ENCODE measurements at regions not wholly inside any gene's neighbourhood (a gene's known extent, or its start where the extent isn't known, plus 50 kb on each side); places are given as distances from the start of the nearest gene placed in this dataset.
A peak's percentile ranks its signal among the peaks of the same experiment; 100 is the strongest.

DNA sequence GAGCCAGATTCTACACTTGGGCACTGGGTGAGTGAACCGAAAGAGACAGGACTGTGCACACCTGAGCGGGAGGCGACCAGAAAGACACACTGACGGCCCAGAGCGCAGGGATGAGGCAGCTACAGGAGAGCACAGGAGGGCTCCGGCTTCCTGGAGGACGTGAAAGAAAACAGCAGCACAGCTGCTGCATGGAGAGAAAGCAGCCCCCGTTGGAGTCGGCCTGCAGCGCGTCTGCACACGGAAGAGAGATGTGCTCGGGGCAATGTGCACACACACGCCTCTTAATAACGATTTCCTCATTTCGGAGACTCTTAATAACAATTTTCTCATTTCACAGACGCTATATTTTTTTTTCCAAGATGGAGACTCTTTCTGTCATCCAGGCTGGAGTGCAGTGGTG, 160.4 kb downstream of the CTTN start:
- Histone ChIP-seq H2BK15ac (ENCODE audit: low read depth, low read length) (no peak overlapping the region), H4K8ac (replicated peaks; ENCODE audit: insufficient read length, low read depth, low read length) (no peak overlapping the region), H3K4me1 (ENCODE audit: insufficient read depth, low read length) (no peaks in the 10 kb centered on the region), H2AK5ac (ENCODE audit: insufficient read length, low read length) (no peak overlapping the region), H3K9me3 (ENCODE audit: control insufficient read depth, low read depth, low read length) (no peaks in the 10 kb centered on the region), H4K91ac (ENCODE audit: insufficient read length, low read depth, low read length) (no peak overlapping the region), H3K23ac (ENCODE audit: insufficient read length, low read depth, low read length) (no peak overlapping the region), H3K4me2 (ENCODE audit: insufficient read depth, insufficient read length, low read length) (no peak overlapping the region), H3T11ph (ENCODE audit: low read length) (no peak overlapping the region), H3K27ac (ENCODE audit: insufficient read length, low read depth, low read length) (no peak overlapping the region), H3K14ac (ENCODE audit: insufficient read depth, low read length) (peak overlapping the region; percentile 28; the same call in 1 of the 2 replicates), H3K4ac (ENCODE audit: low read depth, low read length) (no peak overlapping the region), H3K56ac (ENCODE audit: insufficient read length, low read depth, low read length) (no peak overlapping the region), H3K18ac (ENCODE audit: insufficient read length, low read depth, low read length) (no peak overlapping the region), H3K27me3 (ENCODE audit: insufficient read depth, low read length) (no peaks in the 10 kb centered on the region), H2AFZ (ENCODE audit: low read length) (no peak overlapping the region), H4K5ac (ENCODE audit: insufficient read length, low read depth, low read length) (no peak overlapping the region), H2BK20ac (ENCODE audit: low read depth, low read length, poor library complexity, severe bottlenecking) (no peak overlapping the region), H3K9ac (ENCODE audit: extremely low read depth, insufficient read length, low read length) (no peak overlapping the region), H3K79me1 (ENCODE audit: insufficient read depth, low read depth, low read length, poor library complexity, severe bottlenecking) (no peaks in the 10 kb centered on the region), H2BK120ac (ENCODE audit: low read depth, low read length, poor library complexity, severe bottlenecking) (no peak overlapping the region), H3K23me2 (ENCODE audit: insufficient read length, low read depth, low read length, poor library complexity, severe bottlenecking) (no peaks in the 10 kb centered on the region), H3K79me2 (ENCODE audit: insufficient read depth, low read length) (0 out of 2 replicates have a peak, but pooled peaks cover under 1% of the 10 kb centered on the region), H2BK5ac (ENCODE audit: insufficient read length, low read length) (no peak overlapping the region), H2BK12ac (ENCODE audit: insufficient read length, low read depth, low read length) (no peak overlapping the region), H4K20me1 (ENCODE audit: control insufficient read depth, insufficient read depth, insufficient read length) (no peaks in the 10 kb centered on the region)
- H3K9me3 Mint-ChIP-seq: no peaks in the 10 kb centered on the region
- TF ChIP-seq, protein P1, sequence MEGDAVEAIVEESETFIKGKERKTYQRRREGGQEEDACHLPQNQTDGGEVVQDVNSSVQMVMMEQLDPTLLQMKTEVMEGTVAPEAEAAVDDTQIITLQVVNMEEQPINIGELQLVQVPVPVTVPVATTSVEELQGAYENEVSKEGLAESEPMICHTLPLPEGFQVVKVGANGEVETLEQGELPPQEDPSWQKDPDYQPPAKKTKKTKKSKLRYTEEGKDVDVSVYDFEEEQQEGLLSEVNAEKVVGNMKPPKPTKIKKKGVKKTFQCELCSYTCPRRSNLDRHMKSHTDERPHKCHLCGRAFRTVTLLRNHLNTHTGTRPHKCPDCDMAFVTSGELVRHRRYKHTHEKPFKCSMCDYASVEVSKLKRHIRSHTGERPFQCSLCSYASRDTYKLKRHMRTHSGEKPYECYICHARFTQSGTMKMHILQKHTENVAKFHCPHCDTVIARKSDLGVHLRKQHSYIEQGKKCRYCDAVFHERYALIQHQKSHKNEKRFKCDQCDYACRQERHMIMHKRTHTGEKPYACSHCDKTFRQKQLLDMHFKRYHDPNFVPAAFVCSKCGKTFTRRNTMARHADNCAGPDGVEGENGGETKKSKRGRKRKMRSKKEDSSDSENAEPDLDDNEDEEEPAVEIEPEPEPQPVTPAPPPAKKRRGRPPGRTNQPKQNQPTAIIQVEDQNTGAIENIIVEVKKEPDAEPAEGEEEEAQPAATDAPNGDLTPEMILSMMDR (conservative IDR thresholded peaks at IDR 0.05): no peak
- no peak overlapping the region for H3K4me3 Mint-ChIP-seq
- no peaks in the 10 kb centered on the region; the same call in 1 of the 2 replicates for H3K27me3 Mint-ChIP-seq (ENCODE audit: low read depth)
- DNase-seq: no peak
- H3K4me1 Mint-ChIP-seq: peaks cover 7 to 9% of the 10 kb centered on the region in 2 experiments
- H3K36me3 Mint-ChIP-seq (ENCODE audit: insufficient read depth in 1 of 3, low read depth in 3 of 3): no peaks in the 10 kb centered on the region
- no peak overlapping the region for H3K27ac Mint-ChIP-seq
- WGBS (ENCODE audit: extremely low coverage, insufficient read length, low lambda C conversion rate): no CpG with 5 or more reads among the region's 17 CpGs
